ENCODE measurements at regions not wholly inside any gene's neighbourhood (a gene's known extent, or its start where the extent isn't known, plus 50 kb on each side); places are given as distances from the start of the nearest gene placed in this dataset.

DNA sequence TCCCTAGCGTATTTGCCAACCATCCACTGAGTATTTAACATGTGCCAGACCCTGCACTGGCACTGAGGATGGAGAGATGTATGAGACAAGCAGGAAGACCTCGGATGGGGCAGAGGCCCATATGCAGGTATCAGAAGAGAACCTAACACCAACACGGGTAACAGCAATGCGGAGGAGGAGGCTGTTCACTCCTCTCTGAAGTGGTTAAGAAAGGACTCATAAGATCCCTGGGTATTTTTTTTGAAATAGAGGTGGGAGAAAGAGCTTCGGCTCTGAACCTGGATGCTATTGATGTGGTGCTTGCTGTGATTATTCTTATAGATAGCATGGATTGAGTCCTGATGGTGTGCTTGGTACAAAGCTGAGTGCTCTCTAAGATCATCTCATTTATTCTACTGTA lies 418.3 kb downstream of the LPIN1 start:
- DNase-seq (no peak), ATAC-seq (no peak)
- Histone ChIP-seq H3K9me3 (no peaks in the 10 kb centered on the region), H3K36me3 (no peaks in the 10 kb centered on the region), H3K27ac (no peak overlapping the region), H3K27me3 (no peaks in the 10 kb centered on the region), H3K4me1 (peaks cover 16% of the 10 kb centered on the region), H3K4me3 (no peak overlapping the region)
- TF ChIP-seq, protein P1, sequence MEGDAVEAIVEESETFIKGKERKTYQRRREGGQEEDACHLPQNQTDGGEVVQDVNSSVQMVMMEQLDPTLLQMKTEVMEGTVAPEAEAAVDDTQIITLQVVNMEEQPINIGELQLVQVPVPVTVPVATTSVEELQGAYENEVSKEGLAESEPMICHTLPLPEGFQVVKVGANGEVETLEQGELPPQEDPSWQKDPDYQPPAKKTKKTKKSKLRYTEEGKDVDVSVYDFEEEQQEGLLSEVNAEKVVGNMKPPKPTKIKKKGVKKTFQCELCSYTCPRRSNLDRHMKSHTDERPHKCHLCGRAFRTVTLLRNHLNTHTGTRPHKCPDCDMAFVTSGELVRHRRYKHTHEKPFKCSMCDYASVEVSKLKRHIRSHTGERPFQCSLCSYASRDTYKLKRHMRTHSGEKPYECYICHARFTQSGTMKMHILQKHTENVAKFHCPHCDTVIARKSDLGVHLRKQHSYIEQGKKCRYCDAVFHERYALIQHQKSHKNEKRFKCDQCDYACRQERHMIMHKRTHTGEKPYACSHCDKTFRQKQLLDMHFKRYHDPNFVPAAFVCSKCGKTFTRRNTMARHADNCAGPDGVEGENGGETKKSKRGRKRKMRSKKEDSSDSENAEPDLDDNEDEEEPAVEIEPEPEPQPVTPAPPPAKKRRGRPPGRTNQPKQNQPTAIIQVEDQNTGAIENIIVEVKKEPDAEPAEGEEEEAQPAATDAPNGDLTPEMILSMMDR (IDR thresholded peaks at IDR 0.05), result no peak
- intact Hi-C loops (cut with DNase I), result no loop called here

DNA sequence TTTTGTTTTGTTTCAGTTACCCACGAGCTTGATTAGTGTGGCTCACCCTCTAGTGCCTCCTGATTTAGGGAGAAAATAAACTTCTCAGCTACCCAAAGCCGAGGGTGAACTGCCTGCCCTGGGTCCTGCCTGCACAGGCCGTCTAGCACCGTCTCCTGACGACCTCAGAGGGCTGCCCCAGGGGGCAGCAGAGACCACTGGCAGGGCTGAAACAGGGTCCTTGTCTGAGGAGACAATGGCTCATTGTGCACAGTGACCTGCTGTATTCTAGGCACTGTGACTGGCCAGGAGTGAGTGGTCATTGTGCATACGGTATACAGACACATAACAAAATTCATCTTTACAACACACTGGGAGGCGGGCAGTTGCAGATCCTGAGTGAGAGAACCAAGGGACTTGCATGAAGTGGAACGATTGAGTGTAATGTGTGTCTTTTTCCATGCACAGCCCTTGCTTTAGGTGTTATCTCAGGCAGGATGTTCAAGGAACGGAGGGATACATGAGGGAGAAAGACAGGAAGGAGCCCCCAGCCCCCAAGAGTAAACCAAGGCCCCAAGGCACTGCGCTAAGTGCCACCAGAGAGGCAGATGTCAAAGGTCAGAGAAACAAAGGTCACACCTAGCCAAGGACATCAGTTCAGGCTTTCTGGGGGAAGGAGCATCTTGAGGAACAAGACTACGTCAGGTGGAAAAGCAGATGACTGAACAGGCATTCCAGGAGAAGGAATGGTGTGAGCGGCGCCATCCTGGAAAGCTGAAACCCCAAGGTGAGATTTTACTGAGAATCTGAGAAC lies 421.3 kb downstream of the LPIN1 start:
- Histone ChIP-seq H3K27ac (no peak overlapping the region), H3K27me3 (no peaks in the 10 kb centered on the region), H3K36me3 (no peaks in the 10 kb centered on the region), H3K4me1 (peaks cover 23% of the 10 kb centered on the region), H3K4me3 (no peak overlapping the region), H3K9me3 (no peaks in the 10 kb centered on the region)
- no peak for ATAC-seq
- intact Hi-C loops (cut with DNase I), result no loop called here
- TF ChIP-seq, protein P1 (IDR thresholded peaks at IDR 0.05), result peak; percentile 21
- DNase-seq, result no peak

DNA sequence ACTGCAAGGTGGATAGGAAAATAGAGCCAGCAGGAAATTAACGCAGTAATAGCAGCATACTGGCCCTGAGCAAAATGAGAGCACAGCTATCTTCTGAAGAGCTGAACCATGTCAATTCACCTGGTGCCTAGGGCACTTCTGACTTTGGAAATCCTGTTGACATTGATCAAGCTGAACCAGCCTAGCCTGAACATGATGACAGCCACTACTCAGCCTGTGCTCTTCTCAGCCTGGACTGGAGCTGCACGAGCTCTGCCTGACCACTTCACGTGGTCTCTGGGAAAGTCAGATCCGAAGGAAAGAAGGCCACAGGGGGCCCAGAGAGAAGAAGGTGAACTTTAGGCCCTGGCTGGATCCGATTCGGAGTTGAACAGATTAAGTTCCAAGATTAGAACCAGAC lies 421.9 kb downstream of the LPIN1 start:
- no peak overlapping the region for H3K4me3 ChIP-seq
- intact Hi-C loops (cut with DNase I), result no loop called here
- DNase-seq (no peak), ATAC-seq (no peak)
- TF ChIP-seq, protein P1 (IDR thresholded peaks at IDR 0.05), result no peak
- H3K27me3 ChIP-seq, result no peaks in the 10 kb centered on the region
- H3K27ac ChIP-seq, result peak overlapping the region; percentile 17
- no peaks in the 10 kb centered on the region for H3K36me3 ChIP-seq
- H3K9me3 ChIP-seq, result no peaks in the 10 kb centered on the region
- H3K4me1 ChIP-seq, result peaks cover 23% of the 10 kb centered on the region

DNA sequence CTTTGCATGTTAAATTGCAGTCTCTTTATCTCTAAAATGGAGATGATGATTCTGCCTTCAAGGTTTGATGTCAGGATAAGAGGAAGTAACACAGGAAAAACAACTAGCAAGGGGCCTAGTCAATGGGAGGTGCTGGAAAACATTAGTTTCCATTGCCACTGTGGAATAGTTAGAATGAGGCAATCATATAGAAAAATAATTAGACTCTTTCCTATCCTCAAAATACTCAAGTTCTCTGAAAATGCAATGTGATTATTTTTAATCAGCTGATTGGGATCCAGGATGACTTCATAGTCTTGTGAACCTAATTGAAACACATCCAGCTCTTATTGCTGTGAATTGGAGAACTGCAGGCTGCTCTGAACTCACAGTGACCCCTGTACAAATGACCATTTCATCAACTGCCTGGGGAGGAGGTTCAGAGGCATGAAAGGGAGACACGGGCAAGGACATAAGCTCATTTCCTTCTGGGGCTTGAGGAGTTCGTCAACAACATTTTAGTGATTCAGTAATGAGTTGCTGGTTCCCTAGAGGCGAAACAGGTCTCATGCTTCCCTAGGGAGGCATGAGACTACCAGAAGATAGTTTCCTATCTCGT lies 422.5 kb downstream of the LPIN1 start:
- ATAC-seq (peak; percentile 89), DNase-seq (no peak)
- intact Hi-C loops (cut with DNase I), result no loop called here
- no peaks in the 10 kb centered on the region for H3K36me3 ChIP-seq
- H3K4me3 ChIP-seq, result no peak overlapping the region
- H3K27ac ChIP-seq, result peak overlapping the region; percentile 17
- H3K4me1 ChIP-seq, result peaks cover 23% of the 10 kb centered on the region
- TF ChIP-seq, protein P1 (IDR thresholded peaks at IDR 0.05), result no peak
- no peaks in the 10 kb centered on the region for H3K27me3 ChIP-seq
- no peaks in the 10 kb centered on the region for H3K9me3 ChIP-seq

DNA sequence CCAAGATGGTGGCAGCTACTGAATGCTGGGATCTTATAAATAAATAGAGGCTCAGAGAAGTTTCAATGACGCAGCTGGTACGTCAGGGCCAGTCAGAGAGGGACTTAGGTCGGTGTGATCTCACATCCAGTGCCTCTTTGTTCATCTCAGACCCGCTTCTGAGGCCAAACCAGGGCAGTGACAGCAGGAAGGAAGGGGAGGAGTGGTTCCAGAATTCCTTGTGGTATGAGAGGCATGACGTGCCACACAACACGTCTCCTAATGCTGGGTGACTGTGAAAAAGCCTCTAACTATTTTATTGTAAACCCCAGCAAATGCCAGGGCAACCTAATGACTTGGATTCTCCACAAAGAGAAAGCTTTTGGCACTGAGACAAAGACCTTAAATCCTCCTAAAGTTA lies 423.3 kb downstream of the LPIN1 start:
- no peak for DNase-seq
- intact Hi-C loops (cut with DNase I), result no loop called here
- Histone ChIP-seq H3K27me3 (no peaks in the 10 kb centered on the region), H3K36me3 (no peaks in the 10 kb centered on the region), H3K27ac (peak overlapping the region; percentile 17), H3K9me3 (no peaks in the 10 kb centered on the region), H3K4me3 (no peak overlapping the region), H3K4me1 (peaks cover 23% of the 10 kb centered on the region)
- TF ChIP-seq, protein P1 (IDR thresholded peaks at IDR 0.05), result no peak
- ATAC-seq, result peak; percentile 59
